Breast epithelium (tissue), 4 donors: ENCODE measurements at regions not wholly inside any gene's neighbourhood (a gene's known extent, or its start where the extent isn't known, plus 50 kb on each side); places are given as distances from the start of the nearest gene placed in this dataset.

Experiments
- DNase-seq, 2 donors: peaks; one replicate each; pipeline ENCODE4 v3.0.0-alpha.2; 2019; ENCODE audit warnings: low spot score in 2 of 2
- H3K27ac ChIP-seq, 2 donors: fragments of 200-600 bp; sonication (generic) in 1 of 2; one replicate each; pipeline ENCODE4 v1.5.1; 2016 to 2019; ENCODE audit warnings: mild to moderate bottlenecking in 1 of 2
- H3K27me3 ChIP-seq, 2 donors: fragments of 200-600 bp; sonication (generic) in 1 of 2; one replicate each; pipeline versions ENCODE4 v1.5.1 to v1.6.0; 2017 to 2019; ENCODE audit warnings: control low read depth in 1 of 2, mild to moderate bottlenecking in 1 of 2
- H3K36me3 ChIP-seq: fragments of 200-600 bp; one replicate; pipeline ENCODE4 v1.5.1; 2019
- H3K4me1 ChIP-seq, 2 donors: fragments of 200-600 bp; sonication (generic); one replicate each; pipeline ENCODE4 v1.5.1; 2016 to 2019; ENCODE audit warnings: control low read depth in 1 of 2
- H3K4me3 ChIP-seq, 3 donors: fragments of 200-600 bp; sonication (generic); 1 replicate in 2 of 3; 2 replicates in 1 of 3; pipeline ENCODE4 v1.5.1; 2016 to 2019; ENCODE audit warnings: mild to moderate bottlenecking in 3 of 3, moderate library complexity in 2 of 3
- H3K9me3 ChIP-seq, 2 donors: fragments of 200-600 bp; sonication (generic) in 1 of 2; one replicate each; pipeline ENCODE4 v1.5.1; 2016 to 2019; ENCODE audit warnings: control low read depth in 1 of 2
- POLR2A ChIP-seq: fragments of 450-650 bp; IDR thresholded peaks from one replicate; pipeline ENCODE4 v1.6.1; 2016; ENCODE audit warnings: antibody characterized with exemption, mild to moderate bottlenecking, moderate library complexity
- POLR2AphosphoS5 ChIP-seq, 3 donors: sonication (generic); formaldehyde crosslinking; IDR thresholded peaks; one replicate each; pipeline ENCODE4 v1.6.1; 2017; ENCODE audit warnings: antibody characterized with exemption in 3 of 3
- intact Hi-C: fragments of 100-400 bp; cut with DNase I; formaldehyde crosslinking; loops from one replicate; pipeline ENCODE4 v1.15.1; 2023; ENCODE audit warnings: low total_unique reads
- TF ChIP-seq, protein P1 (sequence below), 3 donors: fragments of 450-650 bp; IDR thresholded peaks; one replicate each; pipeline ENCODE4 v1.5.1; 2016 to 2017; ENCODE audit warnings: antibody characterized with exemption in 3 of 3, mild to moderate bottlenecking in 3 of 3, moderate library complexity in 3 of 3

DNA sequence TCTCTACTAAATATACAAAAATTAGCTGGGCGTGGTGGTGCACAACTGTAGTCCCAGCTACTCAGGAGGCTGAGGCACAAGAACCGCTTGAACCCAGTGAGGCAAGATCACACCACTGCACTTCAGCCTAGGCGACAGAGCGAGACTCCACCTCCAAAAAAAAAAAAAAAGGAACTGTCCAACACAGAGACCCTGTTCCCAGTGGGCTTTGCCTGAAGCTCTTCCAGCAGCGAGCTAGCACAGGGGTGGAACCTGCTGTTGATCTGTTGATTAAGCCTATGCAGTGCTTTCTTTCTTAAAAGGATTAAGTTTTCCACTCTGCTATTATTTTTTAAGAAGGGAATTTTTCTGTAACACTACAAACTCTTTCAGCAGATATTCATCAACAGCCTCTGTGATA is 171.0 kb upstream of the TUT7 start:
- Histone ChIP-seq H3K4me1 (no peaks in the 10 kb centered on the region), H3K4me3 (no peak overlapping the region), H3K36me3 (no peaks in the 10 kb centered on the region), H3K9me3 (no peaks in the 10 kb centered on the region), H3K27me3 (no peaks in the 10 kb centered on the region), H3K27ac (no peak overlapping the region)
- DNase-seq: no peak
- intact Hi-C loops: no loop called here
- TF ChIP-seq, protein P1, sequence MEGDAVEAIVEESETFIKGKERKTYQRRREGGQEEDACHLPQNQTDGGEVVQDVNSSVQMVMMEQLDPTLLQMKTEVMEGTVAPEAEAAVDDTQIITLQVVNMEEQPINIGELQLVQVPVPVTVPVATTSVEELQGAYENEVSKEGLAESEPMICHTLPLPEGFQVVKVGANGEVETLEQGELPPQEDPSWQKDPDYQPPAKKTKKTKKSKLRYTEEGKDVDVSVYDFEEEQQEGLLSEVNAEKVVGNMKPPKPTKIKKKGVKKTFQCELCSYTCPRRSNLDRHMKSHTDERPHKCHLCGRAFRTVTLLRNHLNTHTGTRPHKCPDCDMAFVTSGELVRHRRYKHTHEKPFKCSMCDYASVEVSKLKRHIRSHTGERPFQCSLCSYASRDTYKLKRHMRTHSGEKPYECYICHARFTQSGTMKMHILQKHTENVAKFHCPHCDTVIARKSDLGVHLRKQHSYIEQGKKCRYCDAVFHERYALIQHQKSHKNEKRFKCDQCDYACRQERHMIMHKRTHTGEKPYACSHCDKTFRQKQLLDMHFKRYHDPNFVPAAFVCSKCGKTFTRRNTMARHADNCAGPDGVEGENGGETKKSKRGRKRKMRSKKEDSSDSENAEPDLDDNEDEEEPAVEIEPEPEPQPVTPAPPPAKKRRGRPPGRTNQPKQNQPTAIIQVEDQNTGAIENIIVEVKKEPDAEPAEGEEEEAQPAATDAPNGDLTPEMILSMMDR (IDR thresholded peaks at IDR 0.05): no peak
- no peak for TF ChIP-seq POLR2AphosphoS5 (IDR thresholded peaks at IDR 0.05)
- TF ChIP-seq POLR2A: no peak

DNA sequence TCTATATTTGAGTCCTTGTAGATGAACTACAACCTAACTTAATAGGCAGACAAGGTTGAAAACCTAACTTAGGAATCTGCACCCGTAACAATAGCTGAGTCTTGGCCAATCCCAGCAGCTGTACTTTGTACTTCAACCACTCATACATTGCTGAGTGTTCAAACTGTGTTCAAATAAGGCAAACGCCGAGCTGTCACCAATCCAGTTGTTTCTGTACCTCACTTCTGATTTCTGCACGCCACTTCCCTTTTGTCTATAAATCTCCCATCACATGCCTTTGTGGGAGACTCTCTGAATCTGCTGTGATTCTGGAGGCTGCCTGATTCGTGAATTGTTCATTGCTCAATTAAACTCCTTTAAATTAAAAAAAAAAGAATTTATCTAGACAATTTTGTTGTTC is 167.8 kb upstream of the TUT7 start:
- no peaks in the 10 kb centered on the region for H3K9me3 ChIP-seq

DNA sequence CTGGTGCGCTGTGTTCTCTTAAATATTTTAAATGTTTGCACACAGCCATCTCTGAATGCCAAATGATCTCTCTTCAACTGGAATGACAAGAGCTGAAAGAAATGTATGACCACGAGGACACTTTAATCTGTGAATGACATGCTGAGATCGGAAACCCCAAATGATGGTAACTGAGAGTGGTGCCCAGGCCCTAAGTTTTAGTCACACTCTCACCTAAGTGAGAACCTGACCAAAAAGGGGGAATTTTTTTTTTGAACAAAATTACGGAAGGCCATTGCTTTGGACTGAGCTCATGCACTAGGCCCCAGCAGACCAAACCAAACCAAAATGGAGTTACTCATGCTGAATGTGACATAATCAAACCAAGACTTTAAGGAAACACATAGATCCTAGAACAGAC is 167.1 kb upstream of the TUT7 start:
- Histone ChIP-seq H3K27ac (no peak overlapping the region), H3K9me3 (no peaks in the 10 kb centered on the region), H3K36me3 (no peaks in the 10 kb centered on the region), H3K4me1 (no peaks in the 10 kb centered on the region), H3K27me3 (no peaks in the 10 kb centered on the region), H3K4me3 (no peak overlapping the region)
- intact Hi-C loops: no loop called here
- TF ChIP-seq POLR2AphosphoS5 (IDR thresholded peaks at IDR 0.05) (no peak), POLR2A (no peak)
- DNase-seq: no peak

More for the DNA sequence above, 167.8 kb upstream of the TUT7 start:
- Histone ChIP-seq H3K36me3 (no peaks in the 10 kb centered on the region), H3K27me3 (no peaks in the 10 kb centered on the region), H3K27ac (no peak overlapping the region), H3K4me3 (no peak overlapping the region), H3K4me1 (no peaks in the 10 kb centered on the region)
- intact Hi-C loops: no loop called here
- no peak for DNase-seq
- TF ChIP-seq POLR2A (no peak), POLR2AphosphoS5 (IDR thresholded peaks at IDR 0.05) (no peak)
- TF ChIP-seq, protein P1 (IDR thresholded peaks at IDR 0.05): no peak

DNA sequence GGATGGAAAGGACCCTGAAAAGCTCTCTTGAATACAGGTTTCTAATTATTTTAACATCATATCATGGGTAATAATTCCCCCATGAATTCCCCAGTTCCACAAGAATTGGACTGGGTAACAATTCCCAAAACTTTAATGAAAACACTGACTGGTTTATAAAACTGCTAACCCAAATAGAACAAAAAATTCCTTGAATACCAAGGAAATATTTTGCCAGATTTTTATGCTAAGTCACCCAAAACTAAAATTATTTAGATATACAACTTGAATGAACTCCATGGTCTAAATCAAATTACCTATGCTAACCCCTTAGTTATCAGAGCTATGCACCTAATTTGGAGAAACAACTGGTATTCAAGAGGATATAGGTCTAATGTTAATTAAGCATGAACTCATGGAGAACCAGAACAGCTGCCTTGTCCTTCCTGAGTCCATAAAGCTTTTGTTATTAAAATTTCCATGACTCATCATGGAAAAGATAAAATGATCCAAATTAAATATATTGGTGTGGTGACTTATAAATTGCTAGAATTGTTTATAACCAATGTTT is 164.9 kb upstream of the TUT7 start:
- Histone ChIP-seq H3K4me1 (no peaks in the 10 kb centered on the region), H3K36me3 (no peaks in the 10 kb centered on the region), H3K4me3 (no peak overlapping the region), H3K9me3 (no peaks in the 10 kb centered on the region), H3K27me3 (no peaks in the 10 kb centered on the region), H3K27ac (no peak overlapping the region)
- no peak for DNase-seq
- TF ChIP-seq POLR2AphosphoS5 (IDR thresholded peaks at IDR 0.05) (no peak), POLR2A (no peak)
- TF ChIP-seq, protein P1 (IDR thresholded peaks at IDR 0.05): no peak
- intact Hi-C loops: no loop called here

DNA sequence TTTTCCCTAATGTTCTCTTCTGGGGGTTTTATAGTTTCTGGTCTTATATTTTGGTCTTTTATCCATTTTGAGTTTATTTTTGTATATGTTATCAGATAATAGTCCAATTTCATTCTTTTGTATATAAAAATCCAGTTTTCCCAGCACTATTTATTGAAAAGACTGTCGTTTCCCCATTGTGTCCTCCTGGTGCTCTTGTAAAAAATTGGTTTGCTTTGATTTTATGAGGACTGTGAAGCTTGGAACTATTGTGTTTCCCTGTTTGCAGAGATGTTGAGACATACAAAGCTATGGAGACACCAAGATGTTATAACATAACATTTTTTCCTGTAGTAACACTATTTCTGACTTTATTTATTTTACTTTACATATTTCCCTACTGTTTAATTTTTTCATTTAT is 163.3 kb upstream of the TUT7 start:
- H3K27ac ChIP-seq: no peak overlapping the region
- H3K9me3 ChIP-seq: no peaks in the 10 kb centered on the region
- H3K4me3 ChIP-seq: no peak overlapping the region
- H3K36me3 ChIP-seq: no peaks in the 10 kb centered on the region
- H3K4me1 ChIP-seq: no peaks in the 10 kb centered on the region
- no peaks in the 10 kb centered on the region for H3K27me3 ChIP-seq
- intact Hi-C loops: no loop called here
- DNase-seq: no peak
- TF ChIP-seq, protein P1 (IDR thresholded peaks at IDR 0.05): no peak
- TF ChIP-seq POLR2A: no peak
- no peak for TF ChIP-seq POLR2AphosphoS5 (IDR thresholded peaks at IDR 0.05)

DNA sequence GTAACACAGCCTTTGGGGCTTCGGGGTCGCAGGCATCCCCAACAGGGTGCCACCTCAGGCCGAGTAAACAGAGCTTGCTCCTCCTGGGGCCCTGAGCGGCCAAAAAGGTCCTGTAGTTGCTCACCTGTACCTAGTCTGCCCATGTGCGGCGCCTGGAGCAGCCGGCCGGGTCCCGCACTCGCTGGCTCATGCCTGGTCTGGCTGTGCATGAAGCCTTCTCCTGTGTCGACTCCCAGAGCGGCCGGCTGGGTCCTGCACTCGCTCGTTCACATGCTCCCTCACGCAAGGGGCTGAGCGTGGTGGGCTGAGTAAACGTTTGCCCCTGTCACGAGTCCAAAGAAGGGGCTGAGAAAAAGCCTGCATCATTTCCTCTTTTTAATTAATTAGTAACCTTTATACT is 162.4 kb upstream of the TUT7 start:
- H3K9me3 ChIP-seq: no peaks in the 10 kb centered on the region
- DNase-seq: no peak
- intact Hi-C loops: no loop called here

More for the DNA sequence above, 162.4 kb upstream of the TUT7 start:
- no peak for TF ChIP-seq POLR2A
- TF ChIP-seq, protein P1 (IDR thresholded peaks at IDR 0.05): no peak
- TF ChIP-seq POLR2AphosphoS5 (IDR thresholded peaks at IDR 0.05): no peak
- no peaks in the 10 kb centered on the region for H3K4me1 ChIP-seq
- H3K36me3 ChIP-seq: no peaks in the 10 kb centered on the region
- H3K27ac ChIP-seq: no peak overlapping the region
- no peak overlapping the region for H3K4me3 ChIP-seq
- no peaks in the 10 kb centered on the region for H3K27me3 ChIP-seq
